H9 (cell line): ENCODE measurements at regions not wholly inside any gene's neighbourhood (a gene's known extent, or its start where the extent isn't known, plus 50 kb on each side); places are given as distances from the start of the nearest gene placed in this dataset.

ENCODE experiments used
- DNase-seq: peaks from one replicate; pipeline ENCODE4 v3.0.0-alpha.2; 2017
- H2AFZ ChIP-seq: one replicate; pipeline ENCODE4 v1.6.1; 2013; ENCODE audit warnings: mild to moderate bottlenecking, low read length, control low read depth, moderate library complexity
- H2AK5ac ChIP-seq: 2 replicates; pipeline ENCODE4 v1.6.1; 2013; ENCODE audit warnings: low read length, control low read depth, mixed read lengths; ENCODE audit not compliant: insufficient read length
- H2BK120ac ChIP-seq: one replicate; pipeline ENCODE4 v1.6.1; 2013; ENCODE audit warnings: low read depth, mild to moderate bottlenecking, low read length, control low read depth, inconsistent platforms; ENCODE audit not compliant: poor library complexity, severe bottlenecking
- H2BK12ac ChIP-seq: 2 replicates; pipeline ENCODE4 v1.6.1; 2013; ENCODE audit warnings: low read length, control low read depth, mixed read lengths, low read depth; ENCODE audit not compliant: insufficient read length
- H2BK15ac ChIP-seq: 2 replicates; pipeline ENCODE4 v1.6.1; 2013; ENCODE audit warnings: low read depth, low read length, control low read depth
- H2BK20ac ChIP-seq: one replicate; pipeline ENCODE4 v1.6.1; 2013; ENCODE audit warnings: low read depth, mild to moderate bottlenecking, low read length, control low read depth, inconsistent platforms; ENCODE audit not compliant: poor library complexity, severe bottlenecking
- H2BK5ac ChIP-seq: 2 replicates; pipeline ENCODE4 v1.6.1; 2013; ENCODE audit warnings: low read length, control low read depth, mixed read lengths; ENCODE audit not compliant: insufficient read length
- H3K14ac ChIP-seq: 2 replicates; pipeline ENCODE4 v1.6.1; 2013; ENCODE audit warnings: low read length, control low read depth; ENCODE audit not compliant: insufficient read depth
- H3K18ac ChIP-seq: 2 replicates; pipeline ENCODE4 v1.6.1; 2013; ENCODE audit warnings: low read depth, mild to moderate bottlenecking, mixed read lengths, low read length, control low read depth; ENCODE audit not compliant: insufficient read length
- H3K23ac ChIP-seq: 2 replicates; pipeline ENCODE4 v1.6.1; 2013; ENCODE audit warnings: low read length, control low read depth, mixed read lengths, low read depth; ENCODE audit not compliant: insufficient read length
- H3K23me2 ChIP-seq: 2 replicates; pipeline ENCODE4 v1.6.1; 2013; ENCODE audit warnings: low read depth, mild to moderate bottlenecking, mixed read lengths, low read length, control low read depth; ENCODE audit not compliant: insufficient read length, poor library complexity, severe bottlenecking
- H3K27ac ChIP-seq: 2 replicates; pipeline ENCODE4 v1.5.1; 2013; ENCODE audit warnings: low read length, control low read depth, mixed read lengths, low read depth; ENCODE audit not compliant: insufficient read length
- H3K27me3 ChIP-seq: 2 replicates; pipeline ENCODE4 v1.6.1; 2013; ENCODE audit warnings: low read length, control low read depth, inconsistent platforms; ENCODE audit not compliant: insufficient read depth
- H3K4ac ChIP-seq: 2 replicates; pipeline ENCODE4 v1.6.1; 2013; ENCODE audit warnings: low read depth, mild to moderate bottlenecking, control low read depth, inconsistent platforms, low read length, moderate library complexity
- H3K4me1 ChIP-seq: 2 replicates; pipeline ENCODE4 v1.6.1; 2013; ENCODE audit warnings: low read length, control low read depth, inconsistent platforms; ENCODE audit not compliant: insufficient read depth
- H3K4me2 ChIP-seq: 2 replicates; pipeline ENCODE4 v1.6.1; 2013; ENCODE audit warnings: low read length, control low read depth, mixed read lengths; ENCODE audit not compliant: insufficient read length, insufficient read depth
- H3K56ac ChIP-seq: 2 replicates; pipeline ENCODE4 v1.6.1; 2013; ENCODE audit warnings: low read depth, mild to moderate bottlenecking, mixed read lengths, low read length, control low read depth; ENCODE audit not compliant: insufficient read length
- H3K79me1 ChIP-seq: 2 replicates; pipeline ENCODE4 v1.6.1; 2013; ENCODE audit warnings: low read depth, mild to moderate bottlenecking, moderate library complexity, low read length, control low read depth, inconsistent platforms; ENCODE audit not compliant: insufficient read depth, poor library complexity, severe bottlenecking
- H3K79me2 ChIP-seq: 2 replicates; pipeline ENCODE4 v1.6.1; 2013; ENCODE audit warnings: low read length, control low read depth, inconsistent platforms; ENCODE audit not compliant: insufficient read depth
- H3K9ac ChIP-seq: 2 replicates; pipeline ENCODE4 v1.6.1; 2013; ENCODE audit warnings: low read length, control low read depth, mixed read lengths; ENCODE audit not compliant: insufficient read length; ENCODE audit errors: extremely low read depth
- H3K9me3 ChIP-seq: one replicate; pipeline ENCODE4 v1.6.1; 2013; ENCODE audit warnings: low read depth, low read length, inconsistent platforms; ENCODE audit not compliant: control insufficient read depth
- H3T11ph ChIP-seq: one replicate; pipeline ENCODE4 v1.6.1; 2013; ENCODE audit warnings: mild to moderate bottlenecking, low read length, control low read depth, inconsistent platforms
- H4K20me1 ChIP-seq: one replicate; pipeline ENCODE4 v1.6.1; 2013; ENCODE audit not compliant: control insufficient read depth, insufficient read length, insufficient read depth
- H4K5ac ChIP-seq: 2 replicates; pipeline ENCODE4 v1.6.1; 2013; ENCODE audit warnings: low read depth, mild to moderate bottlenecking, mixed read lengths, low read length, control low read depth; ENCODE audit not compliant: insufficient read length
- H4K8ac ChIP-seq: replicated peaks from 2 replicates; pipeline ENCODE4 v1.6.1; 2013; ENCODE audit warnings: low read length, control low read depth, mixed read lengths, low read depth; ENCODE audit not compliant: insufficient read length
- H4K91ac ChIP-seq: 2 replicates; pipeline ENCODE4 v1.6.1; 2013; ENCODE audit warnings: low read depth, mild to moderate bottlenecking, moderate library complexity, mixed read lengths, low read length, control low read depth; ENCODE audit not compliant: insufficient read length
- H3K27ac Mint-ChIP-seq, 3 experiments: 2 replicates in 2 of 3; 3 replicates in 1 of 3; pipeline ENCODE4 v1.8.0; 2020 to 2021; ENCODE audit warnings: mixed read lengths in 3 of 3, mild to moderate bottlenecking in 1 of 3, moderate library complexity in 1 of 3
- H3K27me3 Mint-ChIP-seq: 2 replicates; pipeline ENCODE4 v1.8.0; 2021; ENCODE audit warnings: low read depth, mild to moderate bottlenecking, moderate library complexity, mixed read lengths
- H3K36me3 Mint-ChIP-seq, 3 experiments: 2 replicates in 2 of 3; 3 replicates in 1 of 3; pipeline ENCODE4 v1.8.0; 2020 to 2021; ENCODE audit warnings: low read depth in 3 of 3, mixed read lengths in 3 of 3; ENCODE audit not compliant: insufficient read depth in 1 of 3
- H3K4me1 Mint-ChIP-seq, 2 experiments: 2 replicates each; pipeline ENCODE4 v1.8.0; 2020; ENCODE audit warnings: mixed read lengths in 2 of 2
- H3K4me3 Mint-ChIP-seq, 2 experiments: 2 replicates in 1 of 2; 3 replicates in 1 of 2; pipeline ENCODE4 v1.8.0; 2020 to 2021; ENCODE audit warnings: mild to moderate bottlenecking in 2 of 2, mixed read lengths in 2 of 2, moderate library complexity in 1 of 2
- H3K9me3 Mint-ChIP-seq, 2 experiments: 2 replicates in 1 of 2; 3 replicates in 1 of 2; pipeline ENCODE4 v1.8.0; 2020; ENCODE audit warnings: mild to moderate bottlenecking in 2 of 2, mixed read lengths in 2 of 2, moderate library complexity in 1 of 2
- WGBS: extraction: QIAGEN DNeasy Blood & Tissue Kit; methylation state at CpG from one replicate; pipeline ENCODE4 v1.1.7; 2013; ENCODE audit warnings: missing lambda C conversion rate, low lambda C conversion rate, mixed read lengths; ENCODE audit not compliant: insufficient read length; ENCODE audit errors: extremely low coverage; 5-methylcytosine and 5-hydroxymethylcytosine counted together
- TF ChIP-seq, protein P1 (sequence below): fragments of 200-600 bp; sonication (generic); conservative IDR thresholded peaks from 3 replicates; pipeline ENCODE4 v1.8.0; 2021; ENCODE audit warnings: antibody characterized with exemption, mild to moderate bottlenecking

DNA sequence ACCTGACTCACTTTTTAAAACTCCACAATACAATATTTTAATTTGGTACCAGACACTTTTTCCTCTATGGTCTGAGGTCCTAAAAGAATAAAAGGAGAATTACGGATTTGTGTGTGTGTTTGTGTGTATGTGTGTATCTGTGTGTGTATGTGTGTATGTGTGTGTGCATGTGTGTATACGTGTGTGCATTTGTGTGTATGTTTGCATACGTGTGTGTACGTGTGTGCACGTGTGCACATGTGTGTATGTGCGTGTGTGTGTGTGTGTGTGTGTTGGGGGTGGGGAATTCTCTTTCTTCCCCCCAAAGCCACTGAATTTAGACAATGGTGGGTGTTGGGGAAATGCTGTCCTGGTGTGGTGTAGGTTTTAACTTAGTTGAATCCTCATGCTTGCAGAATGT lies 807.7 kb upstream of the SALL3 start:
- no peaks in the 10 kb centered on the region for H3K27me3 Mint-ChIP-seq
- Histone ChIP-seq H3K79me2 (no peaks in the 10 kb centered on the region), H3K4me1 (no peaks in the 10 kb centered on the region), H3K18ac (no peak overlapping the region), H4K20me1 (no peaks in the 10 kb centered on the region), H3K4ac (no peak overlapping the region), H3K9me3 (no peaks in the 10 kb centered on the region), H2BK20ac (no peak overlapping the region), H3K4me2 (no peak overlapping the region), H2BK5ac (no peak overlapping the region), H3K27me3 (no peaks in the 10 kb centered on the region), H4K91ac (no peak overlapping the region), H3T11ph (no peak overlapping the region), H3K9ac (no peak overlapping the region), H3K56ac (no peak overlapping the region), H3K27ac (no peak overlapping the region), H3K23me2 (no peaks in the 10 kb centered on the region), H3K23ac (no peak overlapping the region), H3K79me1 (no peaks in the 10 kb centered on the region), H2BK120ac (no peak overlapping the region), H2AK5ac (no peak overlapping the region), H2AFZ (no peak overlapping the region), H4K8ac (no peak overlapping the region), H2BK15ac (no peak overlapping the region), H2BK12ac (no peak overlapping the region), H3K14ac (no peak overlapping the region), H4K5ac (no peak overlapping the region)
- peaks cover 11 to 12% of the 10 kb centered on the region in 2 experiments for H3K4me1 Mint-ChIP-seq
- no peaks in the 10 kb centered on the region; a peak in 1 of 5 replicates for H3K9me3 Mint-ChIP-seq
- no CpG with 5 or more reads among the region's 6 CpGs for WGBS
- H3K4me3 Mint-ChIP-seq, result no peak overlapping the region
- no peaks in the 10 kb centered on the region; a peak in 1 of 7 replicates for H3K36me3 Mint-ChIP-seq
- TF ChIP-seq, protein P1, sequence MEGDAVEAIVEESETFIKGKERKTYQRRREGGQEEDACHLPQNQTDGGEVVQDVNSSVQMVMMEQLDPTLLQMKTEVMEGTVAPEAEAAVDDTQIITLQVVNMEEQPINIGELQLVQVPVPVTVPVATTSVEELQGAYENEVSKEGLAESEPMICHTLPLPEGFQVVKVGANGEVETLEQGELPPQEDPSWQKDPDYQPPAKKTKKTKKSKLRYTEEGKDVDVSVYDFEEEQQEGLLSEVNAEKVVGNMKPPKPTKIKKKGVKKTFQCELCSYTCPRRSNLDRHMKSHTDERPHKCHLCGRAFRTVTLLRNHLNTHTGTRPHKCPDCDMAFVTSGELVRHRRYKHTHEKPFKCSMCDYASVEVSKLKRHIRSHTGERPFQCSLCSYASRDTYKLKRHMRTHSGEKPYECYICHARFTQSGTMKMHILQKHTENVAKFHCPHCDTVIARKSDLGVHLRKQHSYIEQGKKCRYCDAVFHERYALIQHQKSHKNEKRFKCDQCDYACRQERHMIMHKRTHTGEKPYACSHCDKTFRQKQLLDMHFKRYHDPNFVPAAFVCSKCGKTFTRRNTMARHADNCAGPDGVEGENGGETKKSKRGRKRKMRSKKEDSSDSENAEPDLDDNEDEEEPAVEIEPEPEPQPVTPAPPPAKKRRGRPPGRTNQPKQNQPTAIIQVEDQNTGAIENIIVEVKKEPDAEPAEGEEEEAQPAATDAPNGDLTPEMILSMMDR, result no peak
- no peak overlapping the region for H3K27ac Mint-ChIP-seq
- no peak for DNase-seq
